GM12878 (cell line): ENCODE measurements at regions not wholly inside any gene's neighbourhood (a gene's known extent, or its start where the extent isn't known, plus 50 kb on each side); places are given as distances from the start of the nearest gene placed in this dataset.
A peak's percentile ranks its signal among the peaks of the same experiment; 100 is the strongest.

Experiments used
- CTCF ChIP-seq, 3 experiments: IDR thresholded peaks in 2 of 3; conservative IDR thresholded peaks in 1 of 3; 2 replicates each; pipeline ENCODE4 v1.5.1; 2011; ENCODE audit warnings: low read depth in 3 of 3, low read length in 3 of 3, mild to moderate bottlenecking in 3 of 3, control low read depth in 2 of 3, moderate library complexity in 2 of 3, inconsistent platforms in 1 of 3, mixed read lengths in 1 of 3; ENCODE audit not compliant: control insufficient read depth in 2 of 3, insufficient read depth in 1 of 3; ENCODE audit errors: extremely low read depth in 1 of 3
- E4F1 ChIP-seq: fragments of 450-650 bp; IDR thresholded peaks from 2 replicates; pipeline ENCODE4 v1.6.1; 2018; ENCODE audit warnings: borderline replicate concordance, mild to moderate bottlenecking; ENCODE audit not compliant: partially characterized antibody
- ELK1 ChIP-seq: IDR thresholded peaks from 2 replicates; pipeline ENCODE4 v1.6.1; 2012; ENCODE audit warnings: low read depth, low read length, improper control_type of control experiment
- HDGF ChIP-seq: fragments of 450-650 bp; IDR thresholded peaks from 2 replicates; pipeline ENCODE4 v1.6.1; 2016; ENCODE audit warnings: antibody characterized with exemption
- POLR2AphosphoS2 ChIP-seq: IDR thresholded peaks from 2 replicates; pipeline ENCODE4 v1.6.1; 2011; ENCODE audit warnings: low read depth, mild to moderate bottlenecking, low read length, improper control_type of control experiment, moderate library complexity

GRCh38 chr2:122748552-122749011, 993.1 kb downstream of the TSN start:
- no peak for TF ChIP-seq POLR2AphosphoS2
- peak in 1 of 3 experiments; percentile 34; a peak in 2 of 6 replicates for TF ChIP-seq CTCF (IDR thresholded peaks at IDR 0.05 in 2 of 3, conservative IDR thresholded peaks at IDR 0.05 in 1 of 3; ENCODE audit: control insufficient read depth in 2 of 3, extremely low read depth in 1 of 3, insufficient read depth in 1 of 3, low read depth in 3 of 3, low read length in 3 of 3)
- TF ChIP-seq ELK1, result no peak
- TF ChIP-seq HDGF, result no peak
- TF ChIP-seq E4F1, result no peak
